ENCODE measurements at regions not wholly inside any gene's neighbourhood (a gene's known extent, or its start where the extent isn't known, plus 50 kb on each side); places are given as distances from the start of the nearest gene placed in this dataset.
"Not testable (repeated sequence)": the region's sequence is repeated elsewhere in the genome, so short reads cannot be mapped to it uniquely, and the experiment has no call there.

DNA sequence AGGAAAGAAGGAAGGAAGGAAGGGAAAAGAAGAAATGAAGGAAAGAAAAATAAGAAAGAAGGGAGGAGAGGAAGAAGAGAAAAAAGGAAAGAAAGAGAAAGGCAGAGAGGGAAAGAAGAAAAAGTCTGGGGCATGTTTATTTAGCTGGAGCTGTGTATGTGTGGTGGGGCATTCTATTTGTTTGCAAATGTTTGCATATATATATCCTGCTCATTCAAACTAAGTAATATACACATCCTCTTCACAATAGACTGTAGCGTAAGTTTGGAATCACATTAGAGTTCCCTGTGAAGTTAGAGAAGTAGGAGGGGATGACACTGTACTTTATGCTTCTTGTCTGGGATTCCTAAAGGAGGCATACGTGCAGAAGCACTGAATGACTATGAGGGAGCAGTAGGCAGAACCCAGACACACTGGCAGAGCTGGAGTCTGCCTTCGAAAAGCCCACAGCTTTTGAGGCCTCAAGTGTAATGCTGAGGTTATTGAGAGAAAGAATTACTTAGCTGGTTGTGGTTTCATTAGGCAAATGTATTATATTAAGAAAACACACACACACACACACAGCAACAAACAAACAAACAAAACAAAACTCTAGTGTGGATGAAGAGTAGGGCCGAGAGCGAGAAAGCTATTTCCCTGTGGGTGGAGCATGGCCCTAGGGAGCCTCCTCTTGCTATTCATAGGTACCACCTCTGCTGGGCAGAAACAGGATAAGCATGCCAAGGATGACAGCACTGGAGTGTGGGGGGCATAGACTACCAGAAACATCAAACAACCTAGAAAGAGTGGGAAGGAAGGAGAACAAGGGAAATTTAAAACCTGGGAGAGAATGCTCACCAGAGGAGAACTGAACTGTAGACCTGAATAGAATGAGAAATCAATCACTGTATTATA is 905.1 kb upstream of the NXPH2 start:
- Histone ChIP-seq H3K27me3 (ENCODE audit: control insufficient read depth, insufficient read depth, low read length) (no peaks in the 10 kb centered on the region), H3K9ac (ENCODE audit: low read length) (no peak overlapping the region), H3K4me3 (ENCODE audit: low read length) (no peak overlapping the region), H3K4me1 (ENCODE audit: control insufficient read depth, low read depth, low read length) (peaks cover 17% of the 10 kb centered on the region), H3K9me3 (ENCODE audit: control insufficient read depth, low read depth, low read length) (no peaks in the 10 kb centered on the region), H3K36me3 (ENCODE audit: control insufficient read depth, low read depth, low read length) (no peaks in the 10 kb centered on the region), H3K27ac (ENCODE audit: low read length) (no peak overlapping the region)

- no peaks in the 10 kb centered on the region for H3K9me3 ChIP-seq (ENCODE audit: control insufficient read depth, low read depth, low read length)
- H3K36me3 ChIP-seq (ENCODE audit: control insufficient read depth, low read depth, low read length), result no peaks in the 10 kb centered on the region
- peaks cover 17% of the 10 kb centered on the region for H3K4me1 ChIP-seq (ENCODE audit: control insufficient read depth, low read depth, low read length)
- no peak overlapping the region for H3K4me3 ChIP-seq (ENCODE audit: low read length)
- no peak overlapping the region for H3K9ac ChIP-seq (ENCODE audit: low read length)
- no peak overlapping the region for H3K27ac ChIP-seq (ENCODE audit: low read length)
- no peaks in the 10 kb centered on the region for H3K27me3 ChIP-seq (ENCODE audit: control insufficient read depth, insufficient read depth, low read length)
These were observed 904.2 kb upstream of the NXPH2 start for GRCh38 chr2:139684286-139684860.

- Histone ChIP-seq H3K9ac (ENCODE audit: low read length) (no peak overlapping the region), H3K4me3 (ENCODE audit: low read length) (no peak overlapping the region), H3K36me3 (ENCODE audit: control insufficient read depth, low read depth, low read length) (no peaks in the 10 kb centered on the region), H3K27me3 (ENCODE audit: control insufficient read depth, insufficient read depth, low read length) (no peaks in the 10 kb centered on the region), H3K9me3 (ENCODE audit: control insufficient read depth, low read depth, low read length) (no peaks in the 10 kb centered on the region), H3K27ac (ENCODE audit: low read length) (no peak overlapping the region), H3K4me1 (ENCODE audit: control insufficient read depth, low read depth, low read length) (no peaks in the 10 kb centered on the region)
These were observed 894.4 kb upstream of the NXPH2 start for GRCh38 chr2:139674577-139674976.

DNA sequence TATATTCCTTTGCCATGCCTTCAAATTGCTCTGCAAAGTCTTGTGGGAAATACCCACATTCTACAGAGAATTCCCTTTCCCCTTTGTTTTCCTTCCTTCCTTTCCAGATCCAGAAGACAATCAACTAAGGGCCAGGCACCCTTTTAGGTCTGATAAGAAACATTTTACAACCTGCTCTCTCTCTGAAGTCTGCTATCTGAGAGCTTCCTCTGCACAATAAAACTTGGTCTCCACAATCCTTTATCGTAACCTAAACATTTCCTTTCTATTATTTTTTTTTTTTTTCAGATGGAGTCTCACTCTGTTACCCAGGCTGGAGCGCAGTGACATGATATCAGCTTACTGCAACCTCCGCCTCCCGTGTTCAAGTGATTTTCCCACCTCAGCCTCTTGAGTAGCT is 893.3 kb upstream of the NXPH2 start:
- not testable (repeated sequence) for H3K4me1 ChIP-seq (ENCODE audit: control insufficient read depth, low read depth, low read length); H3K36me3 ChIP-seq (ENCODE audit: control insufficient read depth, low read depth, low read length); H3K9ac ChIP-seq (ENCODE audit: low read length); H3K4me3 ChIP-seq (ENCODE audit: low read length); H3K27me3 ChIP-seq (ENCODE audit: control insufficient read depth, insufficient read depth, low read length); H3K27ac ChIP-seq (ENCODE audit: low read length); H3K9me3 ChIP-seq (ENCODE audit: control insufficient read depth, low read depth, low read length)

DNA sequence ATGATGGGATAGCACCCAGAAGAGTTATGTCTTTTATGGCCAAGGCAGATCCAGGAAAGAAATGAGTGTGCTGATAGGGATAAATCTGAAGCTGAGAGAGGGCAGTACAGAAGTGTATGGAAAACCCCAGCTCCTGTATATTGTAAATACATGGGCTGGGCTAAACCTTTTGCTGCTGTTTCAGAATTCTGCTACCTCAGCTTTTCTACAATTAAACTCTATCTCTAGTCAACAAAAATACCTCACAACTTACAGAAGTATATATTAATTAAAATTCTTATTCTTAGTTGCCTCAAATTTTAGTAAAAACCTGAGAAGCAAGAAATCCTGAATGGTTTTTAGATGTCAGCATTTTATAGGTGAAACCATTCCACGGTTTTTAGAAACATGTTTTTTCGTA is 889.5 kb upstream of the NXPH2 start:
- H3K9me3 ChIP-seq (ENCODE audit: control insufficient read depth, low read depth, low read length), result no peaks in the 10 kb centered on the region
- no peaks in the 10 kb centered on the region for H3K36me3 ChIP-seq (ENCODE audit: control insufficient read depth, low read depth, low read length)
- no peaks in the 10 kb centered on the region for H3K27me3 ChIP-seq (ENCODE audit: control insufficient read depth, insufficient read depth, low read length)
- H3K4me3 ChIP-seq (ENCODE audit: low read length), result no peak overlapping the region
- no peak overlapping the region for H3K9ac ChIP-seq (ENCODE audit: low read length)
- no peak overlapping the region for H3K27ac ChIP-seq (ENCODE audit: low read length)
- no peaks in the 10 kb centered on the region for H3K4me1 ChIP-seq (ENCODE audit: control insufficient read depth, low read depth, low read length)

DNA sequence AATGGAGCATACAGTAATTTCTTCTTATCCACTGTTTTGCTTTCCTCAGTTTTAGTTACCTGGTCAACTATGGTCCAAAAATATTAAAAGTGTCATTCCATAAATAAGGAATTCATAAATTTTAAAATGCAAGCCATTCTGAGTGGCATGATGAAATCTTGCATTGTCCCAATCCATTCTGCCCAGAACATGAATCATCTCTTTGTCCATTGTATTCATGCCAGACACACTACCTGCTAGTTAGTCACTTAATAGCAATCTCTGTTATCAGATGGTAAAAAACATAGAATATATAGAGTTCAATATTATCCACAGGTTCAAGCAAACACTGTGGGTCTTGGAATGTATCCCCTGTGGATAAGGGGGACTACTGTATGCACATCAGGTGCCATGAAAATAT is 872.2 kb upstream of the NXPH2 start:
- Histone ChIP-seq H3K36me3 (ENCODE audit: control insufficient read depth, low read depth, low read length) (no peaks in the 10 kb centered on the region), H3K27ac (ENCODE audit: low read length) (no peak overlapping the region), H3K27me3 (ENCODE audit: control insufficient read depth, insufficient read depth, low read length) (no peaks in the 10 kb centered on the region), H3K9me3 (ENCODE audit: control insufficient read depth, low read depth, low read length) (peaks cover 11% of the 10 kb centered on the region), H3K4me3 (ENCODE audit: low read length) (no peak overlapping the region), H3K4me1 (ENCODE audit: control insufficient read depth, low read depth, low read length) (no peaks in the 10 kb centered on the region), H3K9ac (ENCODE audit: low read length) (no peak overlapping the region)

DNA sequence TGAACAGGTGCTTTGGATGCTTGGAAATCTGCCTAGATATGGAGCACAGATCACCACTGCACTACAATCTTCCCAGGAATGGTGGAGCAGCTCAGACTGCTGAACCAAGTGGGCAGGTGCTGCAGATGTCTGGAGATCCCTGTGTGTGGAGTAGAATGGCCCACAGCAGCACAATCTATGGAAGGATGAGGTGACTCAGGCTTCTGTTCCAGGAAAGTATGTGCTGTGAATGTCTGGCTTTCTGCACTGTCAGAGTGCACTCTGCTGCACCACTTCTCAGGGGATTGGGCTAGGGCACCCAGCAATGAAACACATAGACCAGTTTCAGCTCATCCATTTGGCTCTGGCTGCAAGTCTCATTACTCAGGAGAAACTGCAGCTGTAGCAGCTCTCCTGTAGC is 865.4 kb upstream of the NXPH2 start:
- H3K9me3 ChIP-seq (ENCODE audit: control insufficient read depth, low read depth, low read length), result peaks cover 11% of the 10 kb centered on the region
- H3K27ac ChIP-seq (ENCODE audit: low read length), result no peak overlapping the region
- no peaks in the 10 kb centered on the region for H3K4me1 ChIP-seq (ENCODE audit: control insufficient read depth, low read depth, low read length)
- H3K9ac ChIP-seq (ENCODE audit: low read length), result no peak overlapping the region
- no peaks in the 10 kb centered on the region for H3K27me3 ChIP-seq (ENCODE audit: control insufficient read depth, insufficient read depth, low read length)
- no peak overlapping the region for H3K4me3 ChIP-seq (ENCODE audit: low read length)
- no peaks in the 10 kb centered on the region for H3K36me3 ChIP-seq (ENCODE audit: control insufficient read depth, low read depth, low read length)

DNA sequence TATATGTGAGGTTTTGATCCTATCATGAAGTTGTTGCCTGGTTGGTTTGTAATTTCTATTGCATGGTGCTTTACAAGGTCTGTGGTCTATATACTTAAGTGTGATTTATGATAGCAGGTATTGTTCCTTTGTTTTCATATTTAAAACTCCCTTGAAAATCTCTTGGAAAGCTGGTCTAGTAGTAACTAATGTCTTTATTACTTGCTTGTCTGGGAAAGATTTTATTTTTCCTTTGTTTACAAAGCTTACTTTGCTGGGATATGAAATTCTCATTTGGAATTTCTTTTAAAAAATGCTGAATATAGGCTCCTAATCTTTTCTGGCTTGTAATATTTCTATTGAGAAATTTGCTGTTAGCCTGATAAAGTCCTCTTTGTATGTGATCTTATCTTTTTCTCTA is 862.9 kb upstream of the NXPH2 start:
- Histone ChIP-seq H3K36me3 (ENCODE audit: control insufficient read depth, low read depth, low read length) (no peaks in the 10 kb centered on the region), H3K9me3 (ENCODE audit: control insufficient read depth, low read depth, low read length) (peaks cover 2% of the 10 kb centered on the region), H3K27me3 (ENCODE audit: control insufficient read depth, insufficient read depth, low read length) (no peaks in the 10 kb centered on the region), H3K4me1 (ENCODE audit: control insufficient read depth, low read depth, low read length) (no peaks in the 10 kb centered on the region), H3K4me3 (ENCODE audit: low read length) (no peak overlapping the region), H3K9ac (ENCODE audit: low read length) (no peak overlapping the region), H3K27ac (ENCODE audit: low read length) (no peak overlapping the region)

- no peaks in the 10 kb centered on the region for H3K36me3 ChIP-seq (ENCODE audit: control insufficient read depth, low read depth, low read length)
- H3K27ac ChIP-seq (ENCODE audit: low read length), result no peak overlapping the region
- H3K27me3 ChIP-seq (ENCODE audit: control insufficient read depth, insufficient read depth, low read length), result no peaks in the 10 kb centered on the region
- H3K9me3 ChIP-seq (ENCODE audit: control insufficient read depth, low read depth, low read length), result no peaks in the 10 kb centered on the region
- H3K4me1 ChIP-seq (ENCODE audit: control insufficient read depth, low read depth, low read length), result peaks cover 9% of the 10 kb centered on the region
- no peak overlapping the region for H3K4me3 ChIP-seq (ENCODE audit: low read length)
- no peak overlapping the region for H3K9ac ChIP-seq (ENCODE audit: low read length)
These were observed 851.8 kb upstream of the NXPH2 start for GRCh38 chr2:139631966-139632365.

DNA sequence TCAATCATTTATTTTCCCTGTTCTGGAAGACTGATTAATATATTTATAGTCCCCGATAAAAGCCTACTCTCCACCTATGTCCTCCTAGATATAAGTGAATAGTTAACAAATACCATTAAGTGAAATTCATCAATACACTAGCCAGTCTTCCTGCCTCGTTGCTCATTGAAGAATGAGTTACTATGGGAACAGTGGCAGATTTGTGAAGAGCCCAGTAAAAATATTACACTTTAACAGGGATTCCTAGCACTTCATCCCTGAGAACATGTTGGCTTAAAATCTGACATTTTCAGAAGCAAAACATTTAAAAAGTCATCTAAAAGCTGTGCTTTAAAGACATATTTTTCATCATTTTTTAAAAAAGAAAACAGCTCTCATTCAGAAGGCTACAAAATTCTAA is 848.7 kb upstream of the NXPH2 start:
- Histone ChIP-seq H3K4me1 (ENCODE audit: control insufficient read depth, low read depth, low read length) (peaks cover 19% of the 10 kb centered on the region), H3K36me3 (ENCODE audit: control insufficient read depth, low read depth, low read length) (no peaks in the 10 kb centered on the region), H3K27me3 (ENCODE audit: control insufficient read depth, insufficient read depth, low read length) (no peaks in the 10 kb centered on the region), H3K9me3 (ENCODE audit: control insufficient read depth, low read depth, low read length) (no peaks in the 10 kb centered on the region), H3K9ac (ENCODE audit: low read length) (no peak overlapping the region), H3K4me3 (ENCODE audit: low read length) (no peak overlapping the region), H3K27ac (ENCODE audit: low read length) (no peak overlapping the region)

DNA sequence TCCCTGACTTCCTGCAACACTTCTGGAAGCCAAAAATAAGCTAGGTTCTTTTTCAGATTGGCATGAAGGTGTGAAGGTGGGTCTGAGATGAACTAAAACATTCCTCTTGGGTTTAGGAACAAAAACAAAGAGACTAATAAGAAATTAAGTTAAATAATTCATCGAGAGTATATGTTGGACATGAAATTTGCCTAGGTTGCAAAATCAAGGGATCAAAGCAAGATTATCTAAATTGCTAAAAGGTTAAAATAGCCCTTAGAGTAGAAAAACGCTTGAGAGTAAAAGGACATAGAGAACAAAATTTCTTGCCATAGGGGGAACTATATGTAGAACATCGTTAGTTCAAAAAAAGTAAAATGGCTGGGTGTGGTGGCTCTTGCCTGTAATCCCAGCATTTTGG is 845.9 kb upstream of the NXPH2 start:
- Histone ChIP-seq H3K9ac (ENCODE audit: low read length) (no peak overlapping the region), H3K4me3 (ENCODE audit: low read length) (no peak overlapping the region), H3K27ac (ENCODE audit: low read length) (no peak overlapping the region), H3K36me3 (ENCODE audit: control insufficient read depth, low read depth, low read length) (no peaks in the 10 kb centered on the region), H3K9me3 (ENCODE audit: control insufficient read depth, low read depth, low read length) (no peaks in the 10 kb centered on the region), H3K4me1 (ENCODE audit: control insufficient read depth, low read depth, low read length) (peaks cover 21% of the 10 kb centered on the region), H3K27me3 (ENCODE audit: control insufficient read depth, insufficient read depth, low read length) (no peaks in the 10 kb centered on the region)

- H3K9ac ChIP-seq (ENCODE audit: low read length), result no peak overlapping the region
- no peaks in the 10 kb centered on the region for H3K36me3 ChIP-seq (ENCODE audit: control insufficient read depth, low read depth, low read length)
- no peaks in the 10 kb centered on the region for H3K27me3 ChIP-seq (ENCODE audit: control insufficient read depth, insufficient read depth, low read length)
- no peak overlapping the region for H3K27ac ChIP-seq (ENCODE audit: low read length)
- no peak overlapping the region for H3K4me3 ChIP-seq (ENCODE audit: low read length)
- no peaks in the 10 kb centered on the region for H3K9me3 ChIP-seq (ENCODE audit: control insufficient read depth, low read depth, low read length)
- peaks cover 12% of the 10 kb centered on the region for H3K4me1 ChIP-seq (ENCODE audit: control insufficient read depth, low read depth, low read length)
These were observed 842.5 kb upstream of the NXPH2 start for GRCh38 chr2:139622691-139623090.
